Tongue (tissue), 1 donor: ENCODE measurements at regions not wholly inside any gene's neighbourhood (a gene's known extent, or its start where the extent isn't known, plus 50 kb on each side); places are given as distances from the start of the nearest gene placed in this dataset.

ENCODE experiments used
- DNase-seq: peaks from one replicate; pipeline ENCODE4 v3.0.0-alpha.2; 2015

DNA sequence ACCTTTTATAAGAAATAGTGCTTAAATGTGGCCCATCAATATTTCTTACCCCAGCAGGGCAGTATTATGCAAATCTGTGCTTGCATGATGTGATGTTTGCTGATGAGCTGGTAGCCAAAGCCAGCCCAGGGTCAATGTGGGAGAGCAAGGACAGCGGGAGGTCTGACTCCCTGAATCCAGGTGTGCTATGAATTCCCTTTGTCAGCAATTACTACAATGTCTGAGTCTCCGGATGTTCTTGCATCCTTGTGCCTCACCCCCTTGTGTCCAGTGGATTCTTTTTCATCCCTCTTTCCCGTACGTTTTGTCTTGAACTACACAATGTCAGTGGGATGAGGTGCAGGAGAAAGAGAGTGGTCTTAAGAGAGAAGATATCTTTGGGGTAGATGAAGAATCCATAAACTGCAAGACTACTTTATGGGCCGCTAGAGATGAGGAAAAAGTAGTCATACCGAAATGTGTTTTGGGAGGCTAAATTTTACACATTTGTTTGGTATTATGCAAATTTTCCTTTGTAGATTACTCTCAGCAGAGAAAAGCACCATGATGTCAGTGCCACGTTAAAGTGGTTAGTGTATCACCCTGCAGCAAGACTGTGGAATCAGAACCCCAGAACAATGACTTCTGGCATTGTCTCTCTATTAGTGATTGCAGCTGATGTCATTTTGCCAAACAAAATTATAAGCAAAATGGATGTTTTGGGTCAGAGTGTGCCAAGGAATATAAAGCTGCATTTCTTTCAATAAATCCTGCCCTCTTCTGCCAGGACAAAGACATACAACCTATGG, 53.5 kb upstream of the TSHZ3 start:
- no peak for DNase-seq

DNA sequence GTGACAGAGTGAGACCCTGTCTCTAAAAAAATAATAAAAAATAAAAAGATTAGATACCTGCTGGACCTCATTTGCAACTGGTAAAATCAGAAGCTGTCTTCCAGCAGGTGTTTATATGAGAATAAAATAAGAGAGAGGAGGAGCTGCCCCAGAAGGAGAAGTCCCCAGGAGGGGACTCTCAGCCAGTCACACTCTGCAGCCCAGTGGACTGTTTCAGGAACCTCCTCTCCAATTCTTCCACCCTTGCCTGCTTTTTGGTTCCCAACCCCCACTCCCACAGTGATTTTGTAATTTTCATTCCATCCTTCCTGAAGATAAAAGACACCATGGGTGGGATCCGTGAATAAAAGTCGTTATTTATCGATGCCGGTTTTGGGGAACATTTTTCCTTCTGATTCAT, 56.9 kb upstream of the TSHZ3 start:
- no peak for DNase-seq

DNA sequence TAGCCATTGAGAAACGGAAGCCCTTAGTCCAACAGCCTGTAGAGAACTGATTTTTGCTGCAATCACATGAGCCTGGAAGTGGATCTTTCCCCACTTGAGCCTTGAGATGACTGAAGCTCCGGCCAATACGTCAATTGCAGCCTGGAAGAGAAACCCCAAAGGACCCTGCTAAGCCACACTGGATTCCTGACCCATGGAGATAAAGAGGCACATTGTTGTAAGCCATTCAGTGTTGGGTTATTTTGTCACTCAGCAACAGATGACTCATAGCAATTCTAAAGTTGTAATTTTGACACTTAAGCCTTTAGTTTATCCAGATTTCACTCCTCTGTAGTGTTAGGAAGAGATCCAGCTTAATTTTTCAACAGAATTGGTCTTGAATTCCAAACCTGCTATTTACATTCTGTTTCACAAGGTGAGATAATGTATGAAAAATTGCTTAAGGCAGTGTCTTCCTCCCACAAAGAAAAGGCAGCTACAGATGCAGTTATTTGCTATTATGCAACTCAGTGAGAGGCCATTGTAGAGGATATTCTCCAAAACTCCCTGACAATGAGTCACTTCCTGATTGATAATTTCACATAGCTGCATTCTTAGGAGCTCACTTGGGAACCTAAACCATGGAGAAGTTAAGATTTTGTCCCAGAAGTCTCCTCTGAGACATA, 59.4 kb upstream of the TSHZ3 start:
- peak; percentile 63 for DNase-seq

DNA sequence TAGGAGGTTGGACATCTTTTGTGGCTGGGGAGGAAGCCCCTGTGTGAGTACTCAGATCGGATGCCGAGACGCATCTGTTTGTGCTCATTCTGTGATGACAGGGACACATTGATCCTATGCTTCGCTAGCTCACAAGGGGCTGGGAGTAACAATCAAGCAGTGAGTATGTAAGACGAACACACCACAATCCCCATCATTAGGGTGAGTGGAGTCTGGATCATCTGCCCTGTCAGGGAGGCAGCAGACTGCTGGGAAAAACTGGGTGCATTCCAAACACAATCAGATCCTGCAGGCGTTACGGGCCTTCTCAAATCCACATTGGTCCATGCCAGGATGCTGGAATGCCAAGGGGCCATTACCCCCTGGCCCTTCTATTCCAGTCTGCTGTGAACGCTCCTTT, 64.1 kb upstream of the TSHZ3 start:
- DNase-seq = no peak

DNA sequence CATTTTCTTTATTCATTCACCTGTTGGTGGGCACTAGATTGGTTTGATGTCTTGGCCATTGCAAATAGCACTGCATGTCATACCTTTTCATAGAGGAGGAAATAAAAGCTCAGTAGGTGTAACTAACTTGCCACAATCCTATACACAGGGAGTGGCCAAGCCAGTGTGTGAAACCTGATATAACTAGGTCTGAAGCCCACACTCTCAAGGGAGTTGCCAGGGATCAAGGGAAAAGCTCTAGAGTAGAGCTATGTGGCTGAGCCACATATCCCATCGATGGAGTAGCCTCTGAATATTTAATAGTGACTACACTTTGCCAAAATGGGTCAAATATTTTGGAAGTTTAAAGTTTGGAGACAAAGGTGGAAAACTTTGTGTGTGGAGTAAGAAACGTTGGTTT, 66.1 kb upstream of the TSHZ3 start:
- no peak for DNase-seq

DNA sequence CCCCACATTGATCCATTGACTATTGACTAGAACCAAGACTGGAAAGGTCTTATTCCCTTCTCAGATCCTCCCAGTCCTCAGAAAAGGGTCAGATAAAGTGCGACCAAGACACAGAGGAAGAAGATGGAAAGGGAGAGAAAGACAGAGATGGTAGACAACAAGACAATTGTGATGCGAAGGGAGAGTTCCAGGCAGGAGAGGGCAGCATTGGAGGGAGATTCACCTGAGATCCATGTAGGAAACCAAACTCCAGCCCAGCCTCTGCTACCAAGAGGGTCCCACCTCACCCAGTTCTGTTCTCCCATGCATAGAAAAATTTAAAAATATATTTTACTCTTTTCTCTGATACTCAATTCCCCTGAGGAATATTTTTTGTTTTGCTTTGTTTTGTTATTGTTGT, 67.3 kb upstream of the TSHZ3 start:
- no peak for DNase-seq

DNA sequence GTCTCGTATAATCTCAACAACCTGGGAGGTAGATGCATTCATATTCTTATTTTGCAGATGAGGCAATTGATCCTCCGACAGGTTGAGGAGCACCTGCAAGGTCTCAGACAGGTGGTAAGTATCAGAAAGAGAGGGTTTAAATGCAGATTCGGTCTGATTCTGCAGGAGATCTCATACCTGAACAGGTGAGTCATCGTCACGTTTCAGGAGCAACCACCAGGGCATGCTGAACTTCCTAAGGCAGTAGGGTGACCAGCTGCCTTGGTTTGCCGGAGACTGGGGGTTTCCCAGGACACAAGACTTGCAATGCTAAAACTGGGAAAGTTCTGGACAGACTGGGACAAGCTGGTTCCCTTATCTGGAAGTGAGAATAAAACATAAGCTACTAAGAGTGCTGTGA, 68.8 kb upstream of the TSHZ3 start:
- DNase-seq = no peak

DNA sequence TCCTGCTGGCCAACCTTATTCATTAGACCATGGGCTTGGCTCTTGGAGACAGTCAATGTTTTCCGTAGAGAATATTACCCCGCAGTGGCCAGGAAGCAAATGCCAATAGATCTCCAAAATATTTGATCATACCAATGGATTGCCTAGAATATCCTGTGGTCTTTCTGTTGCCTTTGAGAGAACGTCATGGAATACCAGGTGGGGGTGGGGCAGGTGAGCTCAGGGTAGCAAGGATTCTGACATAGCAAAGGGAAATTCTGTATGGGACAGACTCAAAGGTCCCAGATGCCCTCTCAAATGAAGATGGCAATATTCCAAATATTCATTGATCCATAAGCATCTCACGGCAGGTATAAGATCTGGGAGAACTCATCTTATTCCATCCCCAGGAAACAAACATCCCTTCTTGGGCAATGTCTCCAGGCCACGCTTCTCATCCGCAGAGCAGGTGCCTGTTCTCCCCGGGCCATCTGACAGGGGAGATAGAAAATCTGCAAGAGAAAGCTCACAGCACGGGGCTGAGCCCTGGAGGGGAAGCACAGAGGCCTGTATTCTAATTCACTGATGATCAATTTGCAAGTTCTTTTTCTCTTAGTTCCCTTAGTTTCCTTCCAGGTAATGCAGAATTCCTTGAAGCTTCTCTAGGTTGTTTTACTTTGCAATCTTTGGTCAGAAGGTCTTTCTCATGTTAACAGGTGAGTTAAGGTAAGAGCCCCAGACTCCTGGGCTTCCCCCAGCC, 69.6 kb upstream of the TSHZ3 start:
- no peak for DNase-seq

DNA sequence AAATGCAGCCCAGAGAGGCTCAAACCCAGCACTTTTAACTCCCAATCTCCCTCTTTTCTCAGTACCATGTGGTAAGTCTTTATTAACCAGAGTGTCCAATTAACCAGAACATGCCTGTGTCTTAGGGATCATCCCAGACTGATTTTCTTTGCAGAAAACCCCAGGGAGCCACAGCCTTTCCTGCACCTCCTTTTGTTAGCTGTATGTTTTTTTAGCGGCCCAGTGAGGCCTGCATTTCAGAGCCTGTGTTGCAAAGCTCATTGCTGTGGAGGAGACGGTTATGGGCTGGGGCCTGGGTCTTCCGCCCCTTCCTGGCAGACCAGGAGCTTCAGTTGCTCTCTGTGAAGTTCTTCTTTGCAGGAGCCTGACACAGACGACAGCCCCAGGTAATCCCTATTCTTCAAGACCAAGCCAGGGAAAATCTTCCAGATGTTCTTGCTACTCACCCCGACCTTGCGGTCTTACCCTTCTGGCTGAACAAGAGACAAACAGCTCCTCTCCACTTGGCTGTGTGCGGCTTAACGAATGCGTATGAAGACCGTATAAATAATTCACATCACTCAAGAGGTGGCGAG, 70.7 kb upstream of the TSHZ3 start:
- peak; percentile 9 for DNase-seq

DNA sequence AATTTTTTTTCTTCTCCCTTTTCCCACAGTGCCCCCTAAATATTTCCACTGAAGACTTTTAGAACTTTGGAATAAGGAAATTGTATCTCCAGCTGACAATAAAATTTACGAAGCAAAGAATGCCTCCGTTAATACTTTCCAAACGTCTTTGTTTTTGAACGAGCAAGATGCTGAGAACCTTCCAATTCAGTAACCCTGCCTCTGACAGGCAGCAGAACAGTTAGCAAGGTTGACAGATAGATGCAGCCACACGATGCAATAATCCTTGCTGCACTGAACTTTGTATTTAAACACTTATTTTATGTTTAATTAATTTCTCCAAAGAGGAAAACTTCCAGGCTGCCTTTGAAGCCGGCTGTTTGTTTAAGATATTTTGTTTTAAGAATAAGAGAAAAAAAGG, 71.8 kb upstream of the TSHZ3 start:
- no peak for DNase-seq

DNA sequence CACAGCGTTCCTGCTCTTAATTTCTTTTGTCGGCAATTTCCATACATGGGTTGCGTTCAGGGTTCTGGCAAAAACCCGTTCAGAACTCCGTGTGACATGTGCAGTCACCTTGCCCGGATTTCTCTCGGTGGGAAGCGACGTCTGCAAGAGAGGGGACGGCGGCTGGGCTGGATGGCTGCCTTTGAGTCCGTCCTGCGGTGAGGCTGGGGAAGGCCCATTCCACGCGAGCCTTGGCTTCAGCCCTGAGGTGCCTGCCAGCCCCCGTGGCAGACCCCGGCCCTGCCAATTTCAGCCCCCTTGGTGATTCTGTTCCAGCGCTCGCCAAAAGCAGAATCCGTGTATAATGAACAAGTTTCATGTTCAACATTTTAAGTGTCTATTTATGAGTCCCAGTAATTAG, 72.6 kb upstream of the TSHZ3 start:
- DNase-seq = no peak

DNA sequence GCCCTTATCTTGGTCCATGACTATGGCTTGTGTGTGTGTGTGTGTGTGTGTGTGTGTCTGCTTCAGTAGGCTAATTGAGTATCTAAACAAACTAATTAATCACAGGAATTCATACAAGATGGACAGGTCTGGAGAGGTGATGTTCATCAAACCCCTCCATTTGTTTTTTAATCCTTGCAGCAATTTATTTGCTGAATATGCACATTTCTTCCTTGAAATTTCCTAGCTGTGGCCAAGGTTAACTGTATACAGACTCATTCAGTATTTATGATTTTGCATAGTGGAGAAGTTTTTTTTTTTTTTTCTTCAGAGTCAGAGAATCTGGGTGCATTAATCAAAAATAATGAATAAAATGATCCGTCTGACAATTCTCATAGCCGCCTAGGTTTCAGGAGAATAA, 74.7 kb upstream of the TSHZ3 start:
- DNase-seq = no peak

DNA sequence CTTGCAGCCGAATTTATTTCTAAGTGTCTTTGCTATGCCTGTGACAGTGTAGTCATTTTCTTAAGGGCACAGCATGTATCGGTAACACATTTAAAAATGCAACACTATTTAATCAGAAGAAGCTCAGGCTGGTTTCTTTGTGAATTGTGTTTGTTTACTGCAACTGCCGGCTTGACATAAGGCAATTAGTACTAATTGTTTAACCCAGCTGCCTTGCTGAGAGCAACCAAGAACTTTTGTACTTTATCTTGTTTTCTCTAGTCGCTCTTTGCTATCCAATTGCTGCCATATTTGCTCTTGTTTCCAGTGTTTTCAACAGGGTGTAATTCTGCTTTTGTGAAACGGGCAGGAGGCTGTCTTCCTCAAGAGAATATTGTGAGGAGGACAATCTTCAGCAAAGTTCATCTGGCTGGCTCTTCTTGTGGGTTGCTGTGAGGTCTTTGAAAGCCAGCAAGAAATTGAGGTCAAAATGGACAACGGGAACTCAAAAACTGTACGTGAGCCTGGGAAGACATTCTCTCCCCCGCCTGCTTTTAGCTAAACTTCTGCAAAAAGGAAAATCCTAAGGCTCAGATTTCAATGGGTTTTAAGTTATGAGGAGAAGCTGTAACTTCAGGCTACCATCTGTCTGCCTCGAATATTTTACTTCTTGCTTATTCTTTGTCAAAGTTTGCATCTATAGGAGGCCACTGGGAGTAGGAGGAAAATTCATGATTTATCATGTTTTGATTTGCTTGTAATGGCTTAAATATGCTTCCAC, 75.8 kb upstream of the TSHZ3 start:
- peak; percentile 10 for DNase-seq

DNA sequence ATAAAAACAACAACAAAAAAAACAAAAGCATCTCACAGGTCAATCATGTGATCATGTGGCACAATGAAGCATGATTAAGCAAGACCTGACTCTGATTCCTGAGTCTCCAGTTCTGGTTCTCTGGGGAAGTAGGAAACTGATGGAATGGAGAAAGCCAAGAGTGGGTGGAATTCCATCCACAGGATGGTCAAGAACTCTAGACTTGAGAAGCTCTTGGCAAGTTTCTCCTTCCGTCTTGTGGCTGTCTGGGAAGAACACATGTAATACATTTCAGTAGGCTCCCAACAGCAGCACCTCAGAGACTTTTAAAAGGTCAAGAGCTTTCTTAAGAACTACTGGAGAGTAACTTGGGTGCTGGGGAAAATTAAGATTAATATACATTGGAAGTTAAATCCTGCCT, 78.6 kb upstream of the TSHZ3 start:
- no peak for DNase-seq

DNA sequence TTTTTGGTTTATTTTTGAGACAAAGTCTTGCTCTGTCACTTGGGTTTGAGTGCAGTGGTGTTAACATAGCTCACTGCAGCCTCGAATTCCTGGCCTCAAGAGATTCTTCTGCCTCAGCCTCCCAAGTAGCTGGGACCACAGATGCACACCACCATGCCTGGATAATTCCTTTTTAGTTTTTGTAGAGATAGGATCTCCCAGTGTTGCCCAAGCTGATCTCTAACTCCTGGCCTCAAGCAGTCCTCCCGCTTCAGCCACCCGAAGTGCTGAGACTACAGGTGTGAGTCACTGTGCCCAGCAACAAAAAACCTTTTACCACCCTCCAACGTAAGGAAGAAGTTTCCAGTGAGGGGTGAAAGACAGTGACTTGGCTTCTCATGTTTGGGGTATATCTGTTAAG, 81.1 kb upstream of the TSHZ3 start:
- no peak for DNase-seq

DNA sequence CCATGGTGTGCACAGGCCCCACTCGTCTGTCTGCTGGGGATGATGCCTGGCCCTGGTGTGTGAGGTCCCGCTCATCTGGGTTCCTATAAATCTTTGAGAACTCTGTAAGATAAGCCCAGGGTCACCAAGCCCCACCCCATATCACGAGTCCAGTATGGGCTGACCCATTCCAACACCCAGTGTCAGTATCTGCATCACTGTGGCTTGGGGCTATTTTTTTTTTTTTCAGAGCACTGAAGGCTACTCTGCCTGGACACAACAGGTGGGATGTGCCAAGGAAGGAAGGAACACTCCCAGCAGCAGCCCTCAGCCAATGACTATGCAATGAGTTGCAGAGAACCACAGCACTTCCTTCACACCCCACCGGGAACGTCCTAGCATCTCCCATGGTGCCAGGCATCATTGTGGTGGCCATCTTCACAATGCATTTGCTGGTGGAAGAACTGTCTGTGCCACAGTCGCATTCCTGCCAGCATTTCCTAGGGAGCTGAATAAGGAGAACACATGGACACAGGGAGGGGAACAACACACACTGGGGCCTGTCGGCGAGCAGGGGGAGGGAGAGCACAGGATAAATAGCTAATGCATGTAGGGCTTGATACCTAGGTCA, 83.1 kb upstream of the TSHZ3 start:
- no peak for DNase-seq

DNA sequence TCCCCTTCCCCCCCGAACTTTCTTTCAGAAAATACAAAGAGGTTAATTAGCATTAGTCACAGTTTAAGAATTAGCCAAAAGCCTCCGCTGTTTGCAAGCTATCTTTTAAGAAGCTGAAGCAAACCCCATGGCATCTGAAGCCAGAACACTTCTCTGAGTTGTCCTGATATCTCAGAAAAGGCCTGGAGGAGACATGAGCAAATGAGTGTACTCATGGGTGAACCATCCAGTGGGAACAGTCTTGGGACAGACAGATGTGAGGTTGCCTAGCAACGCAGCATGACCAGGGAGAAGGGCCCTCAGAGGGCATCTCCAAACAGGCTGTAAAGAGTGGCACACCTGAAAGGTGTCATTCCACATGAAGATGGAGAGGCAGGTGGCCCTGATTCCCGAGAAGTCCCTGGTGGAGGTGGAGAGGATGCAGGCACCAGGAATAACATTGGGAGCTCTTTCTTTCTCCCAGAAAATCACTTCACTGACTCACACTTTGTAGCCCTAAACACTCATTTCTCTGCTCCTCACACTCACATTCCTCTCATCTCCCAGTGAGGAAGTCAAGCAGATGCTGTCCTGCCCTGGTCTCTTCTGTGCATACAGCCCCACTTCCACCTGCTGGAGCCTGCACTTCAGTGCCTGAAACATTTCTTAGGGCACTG, 87.0 kb upstream of the TSHZ3 start:
- DNase-seq = no peak

DNA sequence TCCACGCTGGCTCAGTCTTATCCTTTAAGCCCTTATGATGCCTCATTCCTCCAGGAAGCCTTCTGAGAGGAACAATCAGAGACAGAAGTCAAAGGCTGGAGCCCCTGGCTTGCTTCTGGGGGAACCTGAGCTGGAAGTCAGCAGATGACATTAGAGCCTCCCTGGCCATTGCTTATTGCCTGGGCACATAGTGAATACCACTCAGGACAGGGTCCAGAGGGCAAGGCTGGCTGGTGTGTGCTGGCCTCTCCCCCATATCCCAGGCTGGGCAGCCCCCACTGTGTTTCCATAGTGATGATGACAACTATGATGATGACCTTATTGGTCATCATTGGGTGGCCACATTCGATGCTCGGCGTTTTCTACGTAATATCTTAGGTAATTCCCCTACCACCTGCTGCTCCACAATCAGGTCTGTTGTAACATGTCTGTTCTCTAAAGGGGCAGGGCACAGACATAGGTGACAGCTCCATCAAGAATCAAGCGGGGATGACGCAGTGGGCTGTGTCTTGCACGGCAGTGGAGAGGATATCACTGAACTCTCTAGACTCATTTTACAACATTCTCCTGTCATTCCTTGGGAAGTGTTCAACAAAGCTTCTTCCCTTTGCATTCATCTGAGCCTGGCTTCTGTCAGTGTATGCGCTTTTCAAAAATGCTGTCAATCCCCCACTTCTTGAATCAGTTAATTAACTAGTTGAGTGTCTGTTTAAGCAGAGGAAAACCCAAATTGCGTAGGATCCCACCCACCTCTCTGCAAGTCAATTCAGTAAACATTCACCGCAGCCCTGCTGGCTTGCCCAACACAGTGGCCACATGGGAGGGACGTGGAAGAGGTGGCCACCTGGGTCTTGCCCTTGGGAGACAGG, 89.4 kb upstream of the TSHZ3 start:
- no peak for DNase-seq

DNA sequence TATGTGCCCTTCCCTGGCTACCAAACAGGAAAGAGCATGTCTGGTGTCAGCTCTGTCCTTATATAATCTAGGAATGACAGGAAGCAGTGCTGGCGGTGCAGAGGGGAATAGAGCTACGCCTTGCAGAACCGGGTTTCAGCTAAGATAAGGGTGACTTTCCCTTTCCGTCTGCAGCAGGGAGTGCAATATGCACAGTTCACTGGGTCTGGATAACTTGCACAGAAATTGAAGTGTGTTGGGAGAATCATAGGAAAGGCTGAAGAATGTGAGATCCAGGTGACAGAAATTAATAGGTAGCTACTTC, 90.0 kb upstream of the TSHZ3 start:
- DNase-seq = no peak

DNA sequence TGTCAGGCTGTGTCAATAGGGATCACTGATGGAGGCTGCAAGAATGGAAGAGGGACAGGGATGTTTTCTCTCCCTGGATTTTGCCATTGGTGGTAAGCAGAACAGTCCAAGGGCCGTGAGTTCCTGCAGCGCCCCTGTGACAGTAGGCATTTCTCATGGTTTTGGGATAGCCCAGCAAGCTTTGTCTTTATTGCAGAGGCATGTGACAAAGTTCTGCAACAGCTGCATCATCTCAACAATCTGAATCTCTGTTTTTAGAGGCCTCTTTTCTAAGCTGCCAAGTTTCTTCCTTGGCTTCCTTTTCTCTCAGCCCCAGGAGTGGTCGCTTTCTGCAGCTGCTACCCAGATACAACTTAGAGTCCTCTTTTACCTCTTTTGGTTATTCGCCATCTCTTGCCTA, 95.7 kb upstream of the TSHZ3 start:
- peak; percentile 89 for DNase-seq

DNA sequence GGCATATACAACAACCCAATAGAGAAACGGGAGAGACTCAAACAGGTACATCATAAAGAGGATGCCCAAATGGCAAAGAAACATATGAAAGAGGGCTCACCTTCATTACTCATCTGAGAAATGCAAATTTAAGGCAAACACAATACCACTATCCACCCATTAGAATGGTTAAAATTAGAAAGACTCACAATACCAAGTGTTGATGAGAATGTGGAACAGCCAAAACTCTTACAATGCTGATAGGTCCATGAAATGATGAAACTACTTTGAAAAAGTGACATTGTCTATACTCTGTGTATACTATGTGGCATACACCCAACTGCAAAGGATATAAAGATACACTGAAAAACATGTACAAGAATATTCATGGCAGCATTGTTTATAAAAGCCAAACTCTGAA, 96.2 kb upstream of the TSHZ3 start:
- DNase-seq = no peak
